ENCODE measurements at regions not wholly inside any gene's neighbourhood (a gene's known extent, or its start where the extent isn't known, plus 50 kb on each side); places are given as distances from the start of the nearest gene placed in this dataset.

DNA sequence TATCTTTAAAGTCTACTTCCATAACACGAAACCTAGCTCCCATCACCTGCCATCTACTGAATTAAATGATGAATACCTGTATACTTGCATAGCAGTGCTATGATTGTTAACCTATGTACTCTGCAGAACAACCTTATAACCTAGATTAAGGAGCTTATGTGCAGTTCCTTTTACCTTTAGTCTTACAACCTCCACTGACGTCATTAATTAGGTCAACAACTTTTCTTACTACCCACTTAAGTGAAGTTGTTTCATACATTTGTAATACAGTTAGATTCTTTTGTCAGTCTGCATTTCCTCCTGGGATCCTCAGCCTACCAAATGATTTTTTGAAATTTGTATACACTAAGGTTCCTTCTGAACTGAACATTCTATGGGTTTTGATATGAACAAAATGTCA is 1082.3 kb downstream of the SUCLG1 start:
- TF ChIP-seq CTCF (IDR thresholded peaks at IDR 0.05) = no peak
- TF ChIP-seq CHD2 (IDR thresholded peaks at IDR 0.05; ENCODE audit: low read length, partially characterized antibody) = no peak
- TF ChIP-seq MAFK (IDR thresholded peaks at IDR 0.05; ENCODE audit: partially characterized antibody) = no peak
- no peak for TF ChIP-seq NR3C1 (IDR thresholded peaks at IDR 0.05)
- no peak for TF ChIP-seq NPAS2 (CRISPR knock-in tag; IDR thresholded peaks at IDR 0.05; ENCODE audit: borderline replicate concordance)
- TF ChIP-seq MAX (IDR thresholded peaks at IDR 0.05) = no peak
- no peak for TF ChIP-seq POLR2A (IDR thresholded peaks at IDR 0.05; ENCODE audit: low read length)
